A673 (cell line): ENCODE measurements at regions not wholly inside any gene's neighbourhood (a gene's known extent, or its start where the extent isn't known, plus 50 kb on each side); places are given as distances from the start of the nearest gene placed in this dataset.
"Not testable (repeated sequence)": the region's sequence is repeated elsewhere in the genome, so short reads cannot be mapped to it uniquely, and the experiment has no call there.

ENCODE experiments used
- EZH2 ChIP-seq: fragments of 200-600 bp; sonication (generic); IDR thresholded peaks from 2 replicates; pipeline ENCODE4 v1.6.1; 2017; ENCODE audit warnings: borderline replicate concordance, low read depth, mild to moderate bottlenecking, mixed read lengths, antibody characterized with exemption, low read length; ENCODE audit not compliant: poor library complexity, severe bottlenecking
- TF ChIP-seq, protein P1 (sequence below): fragments of 300-800, 200-600 bp; sonication (generic); conservative IDR thresholded peaks from 2 replicates; pipeline ENCODE4 v1.5.1; 2017; ENCODE audit warnings: low read depth, mild to moderate bottlenecking, antibody characterized with exemption, low read length, moderate library complexity, mixed read lengths

DNA sequence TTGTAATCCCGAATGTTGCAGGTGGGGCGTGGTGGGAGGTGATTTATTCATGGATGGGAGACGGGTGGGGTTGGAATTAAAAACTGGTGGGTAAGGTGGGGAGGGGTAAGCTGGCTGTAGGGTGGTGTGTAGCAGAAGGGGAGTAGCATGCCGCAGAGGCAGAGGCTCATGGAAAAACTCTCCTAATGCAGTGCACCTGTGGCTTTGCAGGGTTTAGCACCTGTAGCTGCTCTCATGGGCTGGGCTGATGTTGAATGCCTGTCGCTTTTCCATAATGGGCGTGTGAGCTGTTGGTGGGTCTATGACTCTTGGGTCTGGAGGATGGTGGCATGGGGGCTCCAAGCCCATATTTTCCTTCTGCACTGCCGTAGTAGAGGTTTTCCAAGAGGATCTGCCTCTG lies 169.0 kb upstream of the ZNF519 start:
- TF ChIP-seq, protein P1, sequence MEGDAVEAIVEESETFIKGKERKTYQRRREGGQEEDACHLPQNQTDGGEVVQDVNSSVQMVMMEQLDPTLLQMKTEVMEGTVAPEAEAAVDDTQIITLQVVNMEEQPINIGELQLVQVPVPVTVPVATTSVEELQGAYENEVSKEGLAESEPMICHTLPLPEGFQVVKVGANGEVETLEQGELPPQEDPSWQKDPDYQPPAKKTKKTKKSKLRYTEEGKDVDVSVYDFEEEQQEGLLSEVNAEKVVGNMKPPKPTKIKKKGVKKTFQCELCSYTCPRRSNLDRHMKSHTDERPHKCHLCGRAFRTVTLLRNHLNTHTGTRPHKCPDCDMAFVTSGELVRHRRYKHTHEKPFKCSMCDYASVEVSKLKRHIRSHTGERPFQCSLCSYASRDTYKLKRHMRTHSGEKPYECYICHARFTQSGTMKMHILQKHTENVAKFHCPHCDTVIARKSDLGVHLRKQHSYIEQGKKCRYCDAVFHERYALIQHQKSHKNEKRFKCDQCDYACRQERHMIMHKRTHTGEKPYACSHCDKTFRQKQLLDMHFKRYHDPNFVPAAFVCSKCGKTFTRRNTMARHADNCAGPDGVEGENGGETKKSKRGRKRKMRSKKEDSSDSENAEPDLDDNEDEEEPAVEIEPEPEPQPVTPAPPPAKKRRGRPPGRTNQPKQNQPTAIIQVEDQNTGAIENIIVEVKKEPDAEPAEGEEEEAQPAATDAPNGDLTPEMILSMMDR: not testable (repeated sequence)
- not testable (repeated sequence) for TF ChIP-seq EZH2
